ENCODE measurements at regions not wholly inside any gene's neighbourhood (a gene's known extent, or its start where the extent isn't known, plus 50 kb on each side); places are given as distances from the start of the nearest gene placed in this dataset.
"Not testable (repeated sequence)": the region's sequence is repeated elsewhere in the genome, so short reads cannot be mapped to it uniquely, and the experiment has no call there.

GRCh38 chr12:72872996-72873395, 600.8 kb downstream of the TRHDE start:
- TF ChIP-seq JUND (IDR thresholded peaks at IDR 0.05; ENCODE audit: low read depth): no peak
- peak in 1 of 2 experiments; percentile 13 for DNase-seq (ENCODE audit: low read depth in 1 of 2, low spot score in 1 of 2)
- in situ Hi-C loops (cut with HindIII; ENCODE audit: low pct_unique_long_range_greater_than_20kb, low sequenced_read_pairs): no loop called here

- in situ Hi-C loops (cut with HindIII; ENCODE audit: low pct_unique_long_range_greater_than_20kb, low sequenced_read_pairs): no loop called here
- DNase-seq (ENCODE audit: low read depth in 1 of 2, low spot score in 1 of 2): no peak
These were observed 603.9 kb downstream of the TRHDE start for GRCh38 chr12:72876092-72876491.

GRCh38 chr12:72888693-72889092, 616.5 kb downstream of the TRHDE start:
- in situ Hi-C loops (cut with HindIII; ENCODE audit: low pct_unique_long_range_greater_than_20kb, low sequenced_read_pairs): no loop called here

More at GRCh38 chr12:72876092-72876491, 603.9 kb downstream of the TRHDE start:
- no peak for TF ChIP-seq JUND (IDR thresholded peaks at IDR 0.05; ENCODE audit: low read depth)

GRCh38 chr12:72889791-72890190, 617.6 kb downstream of the TRHDE start:
- in situ Hi-C loops (cut with HindIII; ENCODE audit: low pct_unique_long_range_greater_than_20kb, low sequenced_read_pairs): no loop called here
- TF ChIP-seq JUND (IDR thresholded peaks at IDR 0.05; ENCODE audit: low read depth): no peak
- DNase-seq (ENCODE audit: low read depth in 1 of 2, low spot score in 1 of 2): no peak

More at GRCh38 chr12:72888693-72889092, 616.5 kb downstream of the TRHDE start:
- TF ChIP-seq JUND (IDR thresholded peaks at IDR 0.05; ENCODE audit: low read depth): no peak
- no peak for DNase-seq (ENCODE audit: low read depth in 1 of 2, low spot score in 1 of 2)

GRCh38 chr12:72901685-72902084, 629.5 kb downstream of the TRHDE start:
- DNase-seq (ENCODE audit: low read depth in 1 of 2, low spot score in 1 of 2): no peak
- in situ Hi-C loops (cut with HindIII; ENCODE audit: low pct_unique_long_range_greater_than_20kb, low sequenced_read_pairs): no loop called here
- TF ChIP-seq JUND (IDR thresholded peaks at IDR 0.05; ENCODE audit: low read depth): no peak

GRCh38 chr12:72925716-72926115, 653.5 kb downstream of the TRHDE start:
- in situ Hi-C loops (cut with HindIII; ENCODE audit: low pct_unique_long_range_greater_than_20kb, low sequenced_read_pairs): no loop called here
- no peak for DNase-seq (ENCODE audit: low read depth in 1 of 2, low spot score in 1 of 2)
- TF ChIP-seq JUND (IDR thresholded peaks at IDR 0.05; ENCODE audit: low read depth): no peak

GRCh38 chr12:72931838-72932237, 659.7 kb downstream of the TRHDE start:
- in situ Hi-C loops (cut with HindIII; ENCODE audit: low pct_unique_long_range_greater_than_20kb, low sequenced_read_pairs): not testable (repeated sequence)
- peak in 1 of 2 experiments; percentile 46 for DNase-seq (ENCODE audit: low read depth in 1 of 2, low spot score in 1 of 2)

GRCh38 chr12:72937486-72937885, 665.3 kb downstream of the TRHDE start:
- in situ Hi-C loops (cut with HindIII; ENCODE audit: low pct_unique_long_range_greater_than_20kb, low sequenced_read_pairs): no loop called here

GRCh38 chr12:72957454-72957853, 685.3 kb downstream of the TRHDE start:
- no peak for TF ChIP-seq JUND (IDR thresholded peaks at IDR 0.05; ENCODE audit: low read depth)
- in situ Hi-C loops (cut with HindIII; ENCODE audit: low pct_unique_long_range_greater_than_20kb, low sequenced_read_pairs): no loop called here
- DNase-seq (ENCODE audit: low read depth in 1 of 2, low spot score in 1 of 2): no peak

More at GRCh38 chr12:72937486-72937885, 665.3 kb downstream of the TRHDE start:
- DNase-seq (ENCODE audit: low read depth in 1 of 2, low spot score in 1 of 2): no peak
- TF ChIP-seq JUND (IDR thresholded peaks at IDR 0.05; ENCODE audit: low read depth): no peak

- in situ Hi-C loops (cut with HindIII; ENCODE audit: low pct_unique_long_range_greater_than_20kb, low sequenced_read_pairs): no loop called here
- no peak for TF ChIP-seq JUND (IDR thresholded peaks at IDR 0.05; ENCODE audit: low read depth)
- DNase-seq (ENCODE audit: low read depth in 1 of 2, low spot score in 1 of 2): no peak
These were observed 694.5 kb downstream of the TRHDE start for GRCh38 chr12:72966684-72967083.

GRCh38 chr12:72974954-72975555, 702.9 kb downstream of the TRHDE start:
- in situ Hi-C loops (cut with HindIII; ENCODE audit: low pct_unique_long_range_greater_than_20kb, low sequenced_read_pairs): no loop called here
- TF ChIP-seq JUND (IDR thresholded peaks at IDR 0.05; ENCODE audit: low read depth): no peak
- DNase-seq (ENCODE audit: low read depth in 1 of 2, low spot score in 1 of 2): no peak

- TF ChIP-seq JUND (IDR thresholded peaks at IDR 0.05; ENCODE audit: low read depth): no peak
- DNase-seq (ENCODE audit: low read depth in 1 of 2, low spot score in 1 of 2): no peak
- in situ Hi-C loops (cut with HindIII; ENCODE audit: low pct_unique_long_range_greater_than_20kb, low sequenced_read_pairs): no loop called here
These were observed 706.8 kb downstream of the TRHDE start for GRCh38 chr12:72978999-72979398.

GRCh38 chr12:72982356-72982755, 710.2 kb downstream of the TRHDE start:
- in situ Hi-C loops (cut with HindIII; ENCODE audit: low pct_unique_long_range_greater_than_20kb, low sequenced_read_pairs): no loop called here
- DNase-seq (ENCODE audit: low read depth in 1 of 2, low spot score in 1 of 2): no peak
- no peak for TF ChIP-seq JUND (IDR thresholded peaks at IDR 0.05; ENCODE audit: low read depth)

- in situ Hi-C loops (cut with HindIII; ENCODE audit: low pct_unique_long_range_greater_than_20kb, low sequenced_read_pairs): no loop called here
- no peak for TF ChIP-seq JUND (IDR thresholded peaks at IDR 0.05; ENCODE audit: low read depth)
- DNase-seq (ENCODE audit: low read depth in 1 of 2, low spot score in 1 of 2): no peak
These were observed 714.8 kb downstream of the TRHDE start for GRCh38 chr12:72986963-72987362.

Data from T47D (cell line).